ENCODE measurements at regions not wholly inside any gene's neighbourhood (a gene's known extent, or its start where the extent isn't known, plus 50 kb on each side); places are given as distances from the start of the nearest gene placed in this dataset.

DNA sequence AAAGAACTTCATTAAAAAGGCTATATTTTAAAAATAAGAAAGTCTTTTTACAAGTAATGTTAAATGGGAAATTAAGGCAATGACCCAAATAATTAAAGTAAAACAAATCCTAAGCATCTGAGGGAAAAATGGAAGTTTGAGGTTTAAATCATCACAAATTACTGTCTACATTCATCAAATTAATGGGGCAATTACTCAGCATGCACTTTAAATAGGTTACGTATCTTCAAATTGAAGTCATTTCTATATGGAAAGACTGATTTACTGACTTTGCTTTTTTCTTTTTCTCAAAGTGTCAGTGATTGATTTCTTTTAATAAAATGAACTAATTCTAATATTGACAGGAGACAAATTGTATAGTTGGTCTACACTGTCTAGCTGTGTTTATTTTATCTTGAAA, 1452.3 kb downstream of the NCAM2 start:
- TF ChIP-seq, protein P1, sequence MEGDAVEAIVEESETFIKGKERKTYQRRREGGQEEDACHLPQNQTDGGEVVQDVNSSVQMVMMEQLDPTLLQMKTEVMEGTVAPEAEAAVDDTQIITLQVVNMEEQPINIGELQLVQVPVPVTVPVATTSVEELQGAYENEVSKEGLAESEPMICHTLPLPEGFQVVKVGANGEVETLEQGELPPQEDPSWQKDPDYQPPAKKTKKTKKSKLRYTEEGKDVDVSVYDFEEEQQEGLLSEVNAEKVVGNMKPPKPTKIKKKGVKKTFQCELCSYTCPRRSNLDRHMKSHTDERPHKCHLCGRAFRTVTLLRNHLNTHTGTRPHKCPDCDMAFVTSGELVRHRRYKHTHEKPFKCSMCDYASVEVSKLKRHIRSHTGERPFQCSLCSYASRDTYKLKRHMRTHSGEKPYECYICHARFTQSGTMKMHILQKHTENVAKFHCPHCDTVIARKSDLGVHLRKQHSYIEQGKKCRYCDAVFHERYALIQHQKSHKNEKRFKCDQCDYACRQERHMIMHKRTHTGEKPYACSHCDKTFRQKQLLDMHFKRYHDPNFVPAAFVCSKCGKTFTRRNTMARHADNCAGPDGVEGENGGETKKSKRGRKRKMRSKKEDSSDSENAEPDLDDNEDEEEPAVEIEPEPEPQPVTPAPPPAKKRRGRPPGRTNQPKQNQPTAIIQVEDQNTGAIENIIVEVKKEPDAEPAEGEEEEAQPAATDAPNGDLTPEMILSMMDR (IDR thresholded peaks at IDR 0.05; ENCODE audit: low read depth, low read length), result no peak
- no peak overlapping the region for H3K4me3 ChIP-seq (ENCODE audit: low read depth, low read length)

DNA sequence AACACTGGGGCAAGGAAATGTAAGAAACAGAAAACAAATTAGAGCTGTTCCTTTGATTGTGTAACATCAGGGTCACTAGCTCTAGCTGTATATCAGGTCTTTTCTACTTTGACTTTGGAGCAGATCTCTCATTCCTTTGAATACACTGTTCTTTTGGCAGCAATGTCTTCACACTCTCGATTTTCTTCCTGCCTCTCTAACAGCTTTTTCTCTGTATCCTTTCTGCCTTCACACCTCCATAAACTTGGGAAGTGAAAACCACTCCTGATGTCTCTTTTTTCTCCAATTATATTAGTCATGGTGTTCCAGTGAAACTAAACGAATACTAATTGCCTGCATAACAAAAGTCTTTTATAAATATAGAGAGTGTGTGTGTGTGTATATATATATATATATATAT, 1458.0 kb downstream of the NCAM2 start:
- TF ChIP-seq, protein P1 (IDR thresholded peaks at IDR 0.05; ENCODE audit: low read depth, low read length), result no peak
- no peak overlapping the region for H3K4me3 ChIP-seq (ENCODE audit: low read depth, low read length)

DNA sequence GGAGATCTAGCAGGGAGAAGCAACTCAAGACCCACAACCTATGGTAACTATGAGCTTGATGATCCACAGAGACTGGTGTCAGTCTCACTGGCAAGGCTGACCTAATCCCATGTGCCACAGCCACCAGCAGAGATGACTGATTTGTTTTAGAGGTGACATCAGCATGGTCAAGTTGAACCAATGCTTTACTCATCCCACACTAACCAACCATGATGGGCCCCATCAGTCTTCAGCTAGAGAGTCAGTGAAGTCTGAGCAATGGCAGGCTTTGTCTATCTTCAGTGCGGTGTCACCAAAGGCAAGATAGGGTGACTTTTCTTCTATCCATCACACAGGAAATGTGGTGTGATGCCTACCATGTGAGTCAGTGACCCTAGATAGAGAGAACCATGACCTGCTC, 1470.7 kb downstream of the NCAM2 start:
- TF ChIP-seq, protein P1 (IDR thresholded peaks at IDR 0.05; ENCODE audit: low read depth, low read length), result no peak
- H3K4me3 ChIP-seq (ENCODE audit: low read depth, low read length), result no peak overlapping the region

DNA sequence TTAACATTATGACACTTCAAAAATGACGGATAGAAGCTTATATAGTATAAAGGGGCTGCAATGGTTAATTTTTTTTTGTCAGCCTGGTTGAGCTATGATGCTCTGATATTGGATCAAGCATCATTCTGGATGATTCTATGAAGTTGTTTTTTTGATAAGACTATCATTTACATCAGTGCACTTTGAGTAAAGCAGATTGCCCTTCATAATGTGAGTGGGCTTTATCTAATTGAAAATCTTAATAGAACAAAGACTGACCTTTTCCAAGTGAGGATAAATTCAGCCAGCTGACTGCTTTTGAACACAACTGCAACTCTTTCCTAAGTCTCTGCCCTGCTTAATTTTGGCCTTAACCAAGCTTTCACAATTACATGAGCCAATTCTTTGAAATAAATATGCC, 1476.2 kb downstream of the NCAM2 start:
- no peak overlapping the region for H3K4me3 ChIP-seq (ENCODE audit: low read depth, low read length)
- TF ChIP-seq, protein P1 (IDR thresholded peaks at IDR 0.05; ENCODE audit: low read depth, low read length), result no peak

DNA sequence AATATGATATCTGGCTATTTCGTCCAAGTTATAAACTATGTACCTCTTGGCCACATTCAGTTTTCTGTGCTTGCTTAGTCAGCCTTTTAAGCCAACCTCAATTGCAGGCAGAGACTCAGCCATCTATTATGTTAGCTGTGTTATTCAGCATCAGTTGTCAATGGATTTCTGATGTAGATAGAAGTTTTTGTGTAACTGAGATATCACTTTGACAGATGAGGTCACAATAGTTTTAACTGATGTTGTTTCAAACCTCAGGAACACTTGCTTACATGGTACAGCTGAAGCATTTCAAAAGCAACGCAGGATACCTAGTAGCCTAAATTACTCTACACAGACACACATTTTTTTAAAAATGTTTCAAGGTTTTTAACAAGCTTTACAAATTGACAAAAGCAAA, 1478.0 kb downstream of the NCAM2 start:
- TF ChIP-seq, protein P1 (IDR thresholded peaks at IDR 0.05; ENCODE audit: low read depth, low read length), result no peak
- no peak overlapping the region for H3K4me3 ChIP-seq (ENCODE audit: low read depth, low read length)

DNA sequence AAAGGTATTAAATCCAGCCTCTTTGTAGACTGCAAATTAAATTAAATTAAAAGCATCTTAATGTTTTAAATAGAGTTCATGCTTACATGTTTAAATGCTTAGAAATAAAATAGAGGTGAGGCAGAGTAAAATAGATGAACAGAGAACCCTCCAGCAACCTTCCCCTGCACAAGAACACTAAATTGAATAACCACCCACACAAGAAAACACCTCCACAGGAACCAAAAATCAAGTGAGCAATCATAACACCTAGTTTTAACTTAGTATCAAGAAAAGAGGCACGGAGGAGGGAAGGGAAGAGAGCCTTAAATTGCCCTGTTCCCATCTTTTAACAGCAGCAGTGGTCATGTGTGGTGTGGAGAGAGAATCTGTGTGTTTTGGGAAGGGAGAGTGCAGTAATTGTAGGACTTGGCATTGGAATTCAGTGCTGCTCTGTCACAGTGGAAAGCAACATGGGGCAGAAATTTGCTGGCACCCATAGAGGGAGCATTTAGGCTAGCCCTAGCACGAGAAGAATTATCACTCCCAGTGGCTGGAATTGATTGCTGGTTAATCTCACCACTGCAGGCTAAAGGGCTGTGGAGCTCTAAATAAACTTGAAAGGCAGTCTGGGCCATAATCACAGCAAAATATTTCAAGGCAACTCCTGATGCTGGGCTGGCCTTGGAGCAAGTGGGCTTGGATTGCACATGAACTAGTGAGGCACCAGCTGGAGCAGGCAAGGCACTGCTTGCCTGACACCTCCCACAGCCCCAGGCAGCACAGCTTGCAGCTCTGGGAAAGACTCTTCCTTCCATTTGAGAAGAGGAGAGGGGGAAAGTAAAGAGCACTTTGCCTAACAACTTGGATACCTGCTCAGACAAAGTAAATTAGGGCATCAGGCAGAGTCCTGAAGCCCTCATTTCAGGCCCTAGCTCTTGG, 1478.8 kb downstream of the NCAM2 start:
- no peak overlapping the region for H3K4me3 ChIP-seq (ENCODE audit: low read depth, low read length)
- TF ChIP-seq, protein P1 (IDR thresholded peaks at IDR 0.05; ENCODE audit: low read depth, low read length), result no peak

DNA sequence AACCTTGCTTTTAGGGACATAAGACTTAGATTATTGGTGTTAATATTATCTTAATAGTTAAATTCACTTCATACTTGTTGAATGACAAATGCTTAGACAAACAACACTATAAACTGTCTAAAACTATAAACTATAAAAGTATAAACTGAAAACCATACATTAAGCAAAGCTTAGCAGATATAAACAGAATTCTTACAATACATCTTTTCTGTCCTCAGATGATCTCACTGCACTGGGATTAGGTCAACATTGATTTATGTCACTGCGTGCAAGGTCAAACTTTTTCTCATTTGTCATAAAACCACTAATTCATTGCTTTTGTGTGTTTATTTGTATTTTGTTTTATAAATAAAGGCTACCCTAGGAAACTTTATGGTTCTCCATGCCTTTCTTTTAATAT, 1491.8 kb downstream of the NCAM2 start:
- H3K4me3 ChIP-seq (ENCODE audit: low read depth, low read length), result no peak overlapping the region
- TF ChIP-seq, protein P1 (IDR thresholded peaks at IDR 0.05; ENCODE audit: low read depth, low read length), result no peak

Data from WI38 (cell line).